Kidney capillary endothelial cell (primary cell): ENCODE measurements at regions not wholly inside any gene's neighbourhood (a gene's known extent, or its start where the extent isn't known, plus 50 kb on each side); places are given as distances from the start of the nearest gene placed in this dataset.
"Not testable (repeated sequence)": the region's sequence is repeated elsewhere in the genome, so short reads cannot be mapped to it uniquely, and the experiment has no call there.

Source experiments
- DNase-seq: peaks from one replicate; pipeline ENCODE4 v3.0.0-alpha.2; 2018; ENCODE audit warnings: low spot score

DNA sequence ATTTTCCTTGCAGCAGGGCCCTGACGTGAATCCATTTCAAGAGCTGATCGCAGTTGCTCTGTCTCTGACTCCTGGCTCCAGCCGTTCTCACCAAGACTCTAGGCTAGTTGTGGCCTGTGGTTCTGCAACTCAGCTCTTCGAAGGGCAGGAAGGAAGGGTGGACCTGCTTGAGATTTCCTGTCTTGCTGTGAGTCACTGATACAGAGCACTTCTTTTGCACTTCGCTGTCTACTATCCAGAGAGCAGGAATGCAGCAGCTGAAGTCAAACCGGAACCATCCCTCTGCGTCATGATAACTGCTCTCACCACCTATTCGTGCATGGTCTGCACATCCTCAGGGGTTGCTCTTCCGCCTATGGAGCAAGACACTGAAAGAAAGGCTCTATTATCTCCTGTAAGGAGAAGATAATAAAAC, 59.7 kb downstream of the RAP2B start:
- DNase-seq, result peak; percentile 98

GRCh38 chr3:153226877-153227276, 64.9 kb downstream of the RAP2B start:
- not testable (repeated sequence) for DNase-seq

- DNase-seq, result not testable (repeated sequence)
These were observed 68.4 kb downstream of the RAP2B start for GRCh38 chr3:153230427-153230826.

GRCh38 chr3:153231245-153231644, 69.2 kb downstream of the RAP2B start:
- not testable (repeated sequence) for DNase-seq

- not testable (repeated sequence) for DNase-seq
These were observed 70.2 kb downstream of the RAP2B start for GRCh38 chr3:153232050-153232752.

- no peak for DNase-seq
These were observed 70.8 kb downstream of the RAP2B start for GRCh38 chr3:153232851-153233271.

DNA sequence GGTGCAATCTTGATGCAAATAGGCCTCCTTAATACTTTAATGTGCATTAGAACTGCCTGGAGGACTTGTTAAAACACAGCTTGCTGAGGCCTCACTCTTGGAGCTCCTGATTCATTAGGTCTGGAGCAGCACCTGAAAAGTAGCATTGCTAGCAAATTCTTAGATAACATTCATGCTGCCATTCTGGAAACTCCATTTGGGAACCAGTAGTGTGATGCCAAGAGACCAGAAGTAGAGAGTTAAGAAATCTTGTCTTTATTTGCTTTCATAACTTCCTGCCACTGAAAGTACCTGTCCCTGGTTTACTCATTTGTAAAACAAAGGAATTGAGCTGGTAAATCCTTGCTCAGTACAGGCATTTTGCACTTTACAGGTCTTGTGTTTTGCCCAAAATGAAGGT, 72.0 kb downstream of the RAP2B start:
- DNase-seq, result no peak

- DNase-seq, result no peak
These were observed 80.9 kb downstream of the RAP2B start for GRCh38 chr3:153242896-153243295.

- DNase-seq, result no peak
These were observed 82.9 kb downstream of the RAP2B start for GRCh38 chr3:153244961-153245360.

- DNase-seq, result no peak
These were observed 83.6 kb downstream of the RAP2B start for GRCh38 chr3:153245661-153246060.

DNA sequence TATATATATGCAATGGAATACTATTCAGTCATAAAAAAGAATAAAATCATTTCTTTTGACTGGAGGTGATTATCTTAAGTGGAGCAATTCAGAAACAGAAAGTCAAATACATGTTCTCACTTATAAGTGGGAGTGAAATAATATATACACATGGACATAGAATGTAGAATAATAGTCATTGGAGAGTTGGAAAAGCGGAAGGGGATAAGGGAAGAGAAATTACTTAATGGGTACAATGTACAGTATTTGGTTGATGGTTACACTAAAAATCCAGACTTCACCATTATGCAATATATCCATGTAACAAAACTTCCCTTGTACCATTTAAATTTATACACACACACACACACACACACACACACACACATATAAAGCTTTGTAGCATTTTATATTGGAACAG, 84.3 kb downstream of the RAP2B start:
- no peak for DNase-seq

- DNase-seq, result no peak
These were observed 84.8 kb downstream of the RAP2B start for GRCh38 chr3:153246806-153247205.

DNA sequence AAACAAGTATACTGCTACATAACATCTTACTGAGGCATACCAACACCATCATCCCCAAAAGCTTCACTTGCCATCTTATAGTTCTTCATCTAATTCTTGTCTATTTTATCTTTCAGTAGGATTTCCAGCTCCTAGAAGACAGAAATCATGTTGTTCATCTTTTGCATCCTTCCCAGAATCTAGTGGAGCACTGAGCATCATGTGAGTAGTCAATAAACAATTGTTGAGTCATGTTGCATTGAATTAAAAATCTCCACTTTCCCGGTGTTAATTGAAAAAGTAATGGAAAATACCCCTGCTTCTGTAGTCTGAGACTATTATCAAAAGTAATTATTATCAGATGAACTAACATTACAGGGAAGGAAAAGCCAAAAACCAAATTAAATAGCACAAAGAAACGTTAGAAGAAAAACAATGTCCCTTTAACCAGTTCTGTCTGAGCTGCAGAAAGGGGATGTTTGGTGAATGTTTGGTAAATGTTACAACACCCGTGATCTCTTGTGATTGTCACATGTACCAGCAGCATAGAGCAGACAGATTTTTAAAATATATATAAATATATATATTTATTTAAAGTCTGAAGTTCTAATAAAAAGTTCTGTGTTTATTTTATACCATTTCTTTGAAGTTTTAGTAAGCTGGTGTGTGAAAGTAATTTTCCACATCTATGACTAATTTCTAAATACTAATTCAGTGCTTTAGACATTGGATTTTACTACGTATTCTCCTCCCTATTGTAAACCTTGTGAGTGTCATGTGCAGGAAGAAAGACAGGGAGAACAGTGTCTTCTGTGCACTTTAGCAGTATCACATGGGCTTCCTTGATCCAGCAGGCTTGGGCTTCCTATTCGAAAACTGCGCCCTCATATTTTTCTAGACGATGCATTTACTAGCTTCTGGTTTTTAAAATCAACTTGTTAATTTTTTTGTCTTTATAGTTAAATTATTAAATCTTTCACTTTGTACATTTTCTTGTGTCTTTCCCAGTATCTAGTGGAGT, 85.6 kb downstream of the RAP2B start:
- DNase-seq, result no peak

GRCh38 chr3:153248835-153249234, 86.8 kb downstream of the RAP2B start:
- DNase-seq, result not testable (repeated sequence)

DNA sequence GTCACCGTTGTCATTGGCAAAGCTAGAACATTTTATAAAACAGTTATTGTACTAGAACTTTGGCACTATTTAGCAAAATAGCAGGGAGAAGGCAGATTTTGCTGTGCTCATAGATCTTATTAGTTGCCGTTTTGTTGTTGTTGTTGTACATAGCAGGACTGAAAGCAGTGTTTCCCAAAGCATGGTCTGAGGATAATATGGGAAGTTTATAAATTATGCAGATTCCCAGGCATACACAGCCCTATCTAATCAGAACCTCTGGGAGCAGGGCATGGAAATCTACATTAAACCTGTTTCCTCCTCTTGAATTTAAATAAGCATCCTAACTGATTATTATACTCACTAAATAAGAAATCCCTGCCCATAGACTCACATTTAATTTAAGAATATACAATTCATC, 87.9 kb downstream of the RAP2B start:
- no peak for DNase-seq

- no peak for DNase-seq
These were observed 88.4 kb downstream of the RAP2B start for GRCh38 chr3:153250446-153250845.

- no peak for DNase-seq
These were observed 90.9 kb downstream of the RAP2B start for GRCh38 chr3:153252963-153253362.

DNA sequence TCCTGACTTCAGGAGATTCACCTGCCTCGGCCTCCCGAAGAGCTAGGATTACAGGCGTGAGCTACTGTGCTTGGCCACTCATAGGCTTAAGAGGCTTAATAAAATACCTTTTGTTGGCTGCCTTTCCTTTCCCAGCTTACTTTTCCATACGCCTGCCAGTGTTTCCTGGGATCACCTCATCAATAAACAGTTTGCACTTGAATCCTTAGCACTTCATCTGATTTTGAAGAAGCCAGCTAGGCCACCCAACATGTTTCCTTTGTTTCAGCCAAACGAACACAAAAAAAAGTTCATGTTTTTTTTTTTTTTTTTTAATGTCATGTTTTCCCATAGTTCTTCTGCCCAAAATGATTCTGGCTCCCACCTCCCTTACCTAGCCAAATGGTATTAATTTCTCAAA, 92.3 kb downstream of the RAP2B start:
- no peak for DNase-seq

- no peak for DNase-seq
These were observed 95.8 kb downstream of the RAP2B start for GRCh38 chr3:153257673-153258351.

DNA sequence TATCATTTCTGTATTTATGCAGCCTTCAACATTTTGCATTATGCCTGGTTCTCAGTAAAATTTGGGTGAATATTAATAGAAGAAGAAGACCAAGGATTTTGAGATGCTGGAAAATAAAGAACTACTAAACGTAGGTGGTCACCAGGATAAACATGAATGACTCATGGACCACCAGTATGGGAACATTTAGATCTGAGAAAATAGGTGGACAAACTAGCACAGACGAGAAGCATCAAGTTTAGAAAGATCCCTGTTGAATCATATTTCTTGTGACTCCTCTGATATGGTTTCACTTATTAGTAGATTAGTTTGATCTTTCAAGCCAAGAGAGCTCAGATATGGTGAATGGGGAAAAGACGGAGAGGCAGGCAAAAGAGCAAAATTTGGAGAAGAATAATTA, 97.9 kb downstream of the RAP2B start:
- no peak for DNase-seq

DNA sequence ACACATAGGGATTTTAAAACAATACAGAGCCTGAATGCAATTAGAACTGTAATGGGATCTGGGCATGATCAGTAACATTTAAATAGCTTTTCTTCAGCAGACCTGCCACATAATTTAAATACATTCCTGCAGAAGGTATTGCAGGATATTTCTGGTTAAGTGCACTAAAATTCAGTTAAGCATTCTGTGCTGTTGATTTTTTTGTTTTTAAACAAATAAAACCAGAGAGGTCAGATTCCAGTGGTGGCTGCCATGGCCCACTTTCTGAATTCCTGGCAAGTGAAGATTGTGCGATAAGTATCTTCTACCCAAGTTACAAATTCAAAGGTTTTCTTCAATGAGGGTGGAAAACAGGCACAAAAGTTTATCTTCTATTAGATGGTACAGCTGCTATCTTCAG, 98.7 kb downstream of the RAP2B start:
- no peak for DNase-seq

- no peak for DNase-seq
These were observed 104.6 kb downstream of the RAP2B start for GRCh38 chr3:153266619-153267018.
